Hepatocyte (in vitro differentiated cells): ENCODE measurements at regions not wholly inside any gene's neighbourhood (a gene's known extent, or its start where the extent isn't known, plus 50 kb on each side); places are given as distances from the start of the nearest gene placed in this dataset.

Experiments used
- DNase-seq: peaks from one replicate; pipeline ENCODE4 v3.0.0-alpha.2; 2016; ENCODE audit warnings: low spot score
- H2AFZ ChIP-seq: fragments of 200-600 bp; sonication (generic); 2 replicates; pipeline ENCODE4 v1.6.0; 2016; ENCODE audit warnings: antibody characterized with exemption, mild to moderate bottlenecking
- H3K27ac ChIP-seq: fragments of 200-600 bp; sonication (generic); 2 replicates; pipeline ENCODE4 v1.5.1; 2016; ENCODE audit warnings: mild to moderate bottlenecking
- H3K27me3 ChIP-seq: fragments of 200-600 bp; sonication (generic); 2 replicates; pipeline ENCODE4 v1.6.1; 2016
- H3K36me3 ChIP-seq: fragments of 200-600 bp; sonication (generic); replicated peaks from 2 replicates; pipeline ENCODE4 v1.5.1; 2016; ENCODE audit warnings: low read depth; ENCODE audit not compliant: insufficient read depth
- H3K4me1 ChIP-seq: fragments of 200-600 bp; sonication (generic); 2 replicates; pipeline ENCODE4 v1.5.1; 2016; ENCODE audit warnings: mild to moderate bottlenecking, moderate library complexity; ENCODE audit not compliant: insufficient read depth
- H3K4me2 ChIP-seq: fragments of 200-600 bp; sonication (generic); 2 replicates; pipeline ENCODE4 v1.6.0; 2016
- H3K4me3 ChIP-seq: fragments of 200-600 bp; sonication (generic); 2 replicates; pipeline ENCODE4 v1.5.1; 2016; ENCODE audit warnings: mild to moderate bottlenecking
- H3K79me2 ChIP-seq: fragments of 200-600 bp; sonication (generic); 2 replicates; pipeline ENCODE4 v1.6.0; 2017; ENCODE audit warnings: mild to moderate bottlenecking
- H3K9me2 ChIP-seq: fragments of 200-600 bp; sonication (generic); replicated peaks from 2 replicates; pipeline ENCODE4 v1.6.0; 2017; ENCODE audit warnings: mild to moderate bottlenecking; ENCODE audit not compliant: insufficient read depth
- H3K9me3 ChIP-seq: fragments of 200-600 bp; sonication (generic); 2 replicates; pipeline ENCODE4 v1.5.1; 2016; ENCODE audit warnings: low read depth, mild to moderate bottlenecking
- H4K20me1 ChIP-seq: fragments of 200-600 bp; sonication (generic); 2 replicates; pipeline ENCODE4 v1.6.0; 2016; ENCODE audit warnings: mild to moderate bottlenecking; ENCODE audit not compliant: insufficient read depth, poor library complexity, severe bottlenecking
- CTCF ChIP-seq: fragments of 200-600 bp; sonication (generic); IDR thresholded peaks from 2 replicates; pipeline ENCODE4 v1.5.1; 2016; ENCODE audit warnings: antibody characterized with exemption, mild to moderate bottlenecking; ENCODE audit not compliant: poor library complexity
- EZH2 ChIP-seq: fragments of 200-600 bp; sonication (generic); IDR thresholded peaks from 2 replicates; pipeline ENCODE4 v1.6.1; 2016; ENCODE audit warnings: antibody characterized with exemption, mild to moderate bottlenecking, borderline replicate concordance
- EZH2phosphoT487 ChIP-seq: fragments of 200-600 bp; sonication (generic); IDR thresholded peaks from one replicate; pipeline ENCODE4 v1.6.1; 2018; ENCODE audit warnings: antibody characterized with exemption, mild to moderate bottlenecking, low read depth, moderate library complexity; ENCODE audit not compliant: unreplicated experiment, severe bottlenecking
- WGBS: methylation state at CpG from one replicate; pipeline ENCODE4 v1.1.6; 2016; ENCODE audit warnings: low lambda C conversion rate; ENCODE audit errors: missing lambda C conversion rate; 5-methylcytosine and 5-hydroxymethylcytosine counted together

- H3K79me2 ChIP-seq, result no peaks in the 10 kb centered on the region
- 67% methylated on average over 1 of the region's 1 CpG for WGBS
- DNase-seq, result no peak
Measured at GRCh38 chr11:29553990-29554389, 462.8 kb downstream of the KCNA4 start.

GRCh38 chr11:29538339-29539036 lies 478.3 kb downstream of the KCNA4 start:
- no peak overlapping the region for H3K4me2 ChIP-seq
- no peaks in the 10 kb centered on the region for H4K20me1 ChIP-seq
- H3K36me3 ChIP-seq, result no peaks in the 10 kb centered on the region
- H3K9me3 ChIP-seq, result no peaks in the 10 kb centered on the region
- no peaks in the 10 kb centered on the region for H3K4me1 ChIP-seq
- no peaks in the 10 kb centered on the region for H3K9me2 ChIP-seq
- H3K79me2 ChIP-seq, result no peaks in the 10 kb centered on the region
- H3K4me3 ChIP-seq, result no peak overlapping the region
- no peak overlapping the region for H3K27ac ChIP-seq
- no peak for DNase-seq
- no peak overlapping the region for H2AFZ ChIP-seq
- TF ChIP-seq CTCF, result no peak
- no peak for TF ChIP-seq EZH2
- no peak for TF ChIP-seq EZH2phosphoT487
- H3K27me3 ChIP-seq, result no peaks in the 10 kb centered on the region

More at GRCh38 chr11:29553990-29554389, 462.8 kb downstream of the KCNA4 start:
- Histone ChIP-seq H3K4me2 (no peak overlapping the region), H3K27ac (no peak overlapping the region), H3K9me2 (no peaks in the 10 kb centered on the region), H3K27me3 (no peaks in the 10 kb centered on the region), H3K9me3 (no peaks in the 10 kb centered on the region), H3K36me3 (no peaks in the 10 kb centered on the region), H3K4me1 (no peaks in the 10 kb centered on the region), H3K4me3 (no peak overlapping the region), H2AFZ (no peak overlapping the region), H4K20me1 (no peaks in the 10 kb centered on the region)
- TF ChIP-seq EZH2phosphoT487 (no peak), CTCF (no peak), EZH2 (no peak)

- H3K9me3 ChIP-seq, result no peaks in the 10 kb centered on the region
- H3K36me3 ChIP-seq, result no peaks in the 10 kb centered on the region
- no peak overlapping the region for H2AFZ ChIP-seq
- H3K79me2 ChIP-seq, result no peaks in the 10 kb centered on the region
- H3K27ac ChIP-seq, result no peak overlapping the region
- H3K4me3 ChIP-seq, result no peak overlapping the region
- no peaks in the 10 kb centered on the region for H3K4me1 ChIP-seq
- DNase-seq, result no peak
- no peaks in the 10 kb centered on the region for H3K27me3 ChIP-seq
- H3K9me2 ChIP-seq, result no peaks in the 10 kb centered on the region
- no peaks in the 10 kb centered on the region for H4K20me1 ChIP-seq
- TF ChIP-seq CTCF, result no peak
- no peak for TF ChIP-seq EZH2phosphoT487
- TF ChIP-seq EZH2, result no peak
- no peak overlapping the region for H3K4me2 ChIP-seq
Measured at GRCh38 chr11:29534836-29535235, 482.0 kb downstream of the KCNA4 start.

- H3K4me3 ChIP-seq, result no peak overlapping the region
- H3K4me2 ChIP-seq, result no peak overlapping the region
- TF ChIP-seq EZH2phosphoT487 (no peak), EZH2 (no peak), CTCF (no peak)
- no peaks in the 10 kb centered on the region for H3K27me3 ChIP-seq
- H3K9me3 ChIP-seq, result no peaks in the 10 kb centered on the region
- no peaks in the 10 kb centered on the region for H3K79me2 ChIP-seq
- WGBS, result 72% methylated on average over 2 of the region's 2 CpGs
- no peaks in the 10 kb centered on the region for H3K36me3 ChIP-seq
- no peaks in the 10 kb centered on the region for H4K20me1 ChIP-seq
- no peak overlapping the region for H2AFZ ChIP-seq
- peaks cover 11% of the 10 kb centered on the region for H3K4me1 ChIP-seq
- no peak for DNase-seq
- no peak overlapping the region for H3K27ac ChIP-seq
- no peaks in the 10 kb centered on the region for H3K9me2 ChIP-seq
Measured at GRCh38 chr11:29530961-29531360, 485.9 kb downstream of the KCNA4 start.
